Fibroblast of villous mesenchyme (primary cell): ENCODE measurements at regions not wholly inside any gene's neighbourhood (a gene's known extent, or its start where the extent isn't known, plus 50 kb on each side); places are given as distances from the start of the nearest gene placed in this dataset. TPM values are rescaled to one million over a fixed set of nuclear protein-coding genes. Genes with fewer than 3 reads are reported as not detected.

ENCODE experiments used
- DNase-seq: peaks from one replicate; pipeline ENCODE4 v3.0.0-alpha.2; 2010; ENCODE audit warnings: low read depth
- H3K4me3 ChIP-seq: 2 replicates; pipeline ENCODE4 v1.5.1; 2011; ENCODE audit warnings: low read depth, mild to moderate bottlenecking, low read length
- CTCF ChIP-seq: IDR thresholded peaks from 2 replicates; pipeline ENCODE4 v1.5.1; 2012; ENCODE audit warnings: low read depth, mild to moderate bottlenecking, low read length; ENCODE audit not compliant: insufficient read depth
- small RNA-seq: library from RNA; depleted of rRNA; stranded (forward); fragments of <200 nt; gene quantifications from one replicate; pipeline ENCODE3, GENCODE V24; 2012

- DNase-seq = no peak
- no peak overlapping the region for H3K4me3 ChIP-seq
- no peak for TF ChIP-seq CTCF
Observed at GRCh38 chr6:167240034-167240541, 51.0 kb upstream of the UNC93A start.

Small RNA genes lying in the stretch of these regions (small RNA-seq; reads per million reads assigned to genes)
- not detected for gene AL353747.1
